ENCODE measurements at regions not wholly inside any gene's neighbourhood (a gene's known extent, or its start where the extent isn't known, plus 50 kb on each side); places are given as distances from the start of the nearest gene placed in this dataset.
"Not testable (repeated sequence)": the region's sequence is repeated elsewhere in the genome, so short reads cannot be mapped to it uniquely, and the experiment has no call there.

- intact Hi-C loops (cut with DNase I; ENCODE audit: low total_unique reads) = no loop called here
- in situ Hi-C loops (cut with MboI; ENCODE audit: low pct_ligation_motif_present in 1 of 4, low pct_unique_long_range_greater_than_20kb in 1 of 4, low sequenced_read_pairs in 3 of 4) = no loop called here
- H3K4me3 ChIP-seq = no peak overlapping the region
- no peak overlapping the region for H3K27ac ChIP-seq
- no peaks in the 10 kb centered on the region for H3K9me3 ChIP-seq
- no peaks in the 10 kb centered on the region for H3K36me3 ChIP-seq
- 69% methylated on average over 2 of the region's 2 CpGs; no CpG with 5 or more reads in 1 of the 2 donors for WGBS, 2 donors (ENCODE audit: low coverage in 1 of 2)
- no peaks in the 10 kb centered on the region for H3K27me3 ChIP-seq
- H3K4me1 ChIP-seq = no peaks in the 10 kb centered on the region
- TF ChIP-seq EP300 (IDR thresholded peaks at IDR 0.05; ENCODE audit: low read depth) (no peak), CTCF (IDR thresholded peaks at IDR 0.05) (no peak), POLR2A (IDR thresholded peaks at IDR 0.05) (no peak), POLR2AphosphoS5 (IDR thresholded peaks at IDR 0.05) (no peak)
- no peak for DNase-seq
These were observed 116.6 kb downstream of the SHOX start for GRCh38 chrX:747176-747575.

GRCh38 chrX:739611-740010 lies 109.0 kb downstream of the SHOX start:
- intact Hi-C loops (cut with DNase I; ENCODE audit: low total_unique reads) = no loop called here
- Histone ChIP-seq H3K27me3 (no peaks in the 10 kb centered on the region), H3K4me3 (no peak overlapping the region), H3K4me1 (no peaks in the 10 kb centered on the region), H3K27ac (no peak overlapping the region), H3K9me3 (no peaks in the 10 kb centered on the region), H3K36me3 (no peaks in the 10 kb centered on the region)
- in situ Hi-C loops (cut with MboI; ENCODE audit: low pct_ligation_motif_present in 1 of 4, low pct_unique_long_range_greater_than_20kb in 1 of 4, low sequenced_read_pairs in 3 of 4) = no loop called here
- WGBS, 2 donors (ENCODE audit: low coverage in 1 of 2) = 73 to 79% methylated on average over 3 to 10 of the region's 10 CpGs
- TF ChIP-seq EP300 (IDR thresholded peaks at IDR 0.05; ENCODE audit: low read depth) (no peak), POLR2AphosphoS5 (IDR thresholded peaks at IDR 0.05) (no peak), POLR2A (IDR thresholded peaks at IDR 0.05) (no peak), CTCF (IDR thresholded peaks at IDR 0.05) (no peak)
- DNase-seq = no peak

- in situ Hi-C loops (cut with MboI; ENCODE audit: low pct_ligation_motif_present in 1 of 4, low pct_unique_long_range_greater_than_20kb in 1 of 4, low sequenced_read_pairs in 3 of 4) = not testable (repeated sequence)
- 90 to 100% methylated on average over 1 to 3 of the region's 3 CpGs for WGBS, 2 donors (ENCODE audit: low coverage in 1 of 2)
These were observed 106.4 kb downstream of the SHOX start for GRCh38 chrX:737021-737420.

GRCh38 chrX:734362-734761 lies 103.8 kb downstream of the SHOX start:
- no peak for TF ChIP-seq POLR2AphosphoS5 (IDR thresholded peaks at IDR 0.05)
- TF ChIP-seq POLR2A (IDR thresholded peaks at IDR 0.05) = no peak
- TF ChIP-seq EP300 (IDR thresholded peaks at IDR 0.05; ENCODE audit: low read depth) = no peak
- TF ChIP-seq CTCF (IDR thresholded peaks at IDR 0.05) = no peak
- Histone ChIP-seq H3K27ac (no peak overlapping the region), H3K4me3 (no peak overlapping the region), H3K36me3 (no peaks in the 10 kb centered on the region), H3K27me3 (no peaks in the 10 kb centered on the region), H3K9me3 (no peaks in the 10 kb centered on the region), H3K4me1 (no peaks in the 10 kb centered on the region)
- DNase-seq = no peak
- WGBS, 2 donors (ENCODE audit: low coverage in 1 of 2) = 61% methylated on average over 17 of the region's 17 CpGs; no CpG with 5 or more reads in 1 of the 2 donors
- in situ Hi-C loops (cut with MboI; ENCODE audit: low pct_ligation_motif_present in 1 of 4, low pct_unique_long_range_greater_than_20kb in 1 of 4, low sequenced_read_pairs in 3 of 4) = no loop called here
- intact Hi-C loops (cut with DNase I; ENCODE audit: low total_unique reads) = no loop called here

More at GRCh38 chrX:737021-737420, 106.4 kb downstream of the SHOX start:
- H3K4me3 ChIP-seq; DNase-seq; H3K36me3 ChIP-seq; H3K27ac ChIP-seq; H3K27me3 ChIP-seq; intact Hi-C loops (cut with DNase I; ENCODE audit: low total_unique reads); H3K4me1 ChIP-seq; H3K9me3 ChIP-seq: not testable (repeated sequence)

DNA sequence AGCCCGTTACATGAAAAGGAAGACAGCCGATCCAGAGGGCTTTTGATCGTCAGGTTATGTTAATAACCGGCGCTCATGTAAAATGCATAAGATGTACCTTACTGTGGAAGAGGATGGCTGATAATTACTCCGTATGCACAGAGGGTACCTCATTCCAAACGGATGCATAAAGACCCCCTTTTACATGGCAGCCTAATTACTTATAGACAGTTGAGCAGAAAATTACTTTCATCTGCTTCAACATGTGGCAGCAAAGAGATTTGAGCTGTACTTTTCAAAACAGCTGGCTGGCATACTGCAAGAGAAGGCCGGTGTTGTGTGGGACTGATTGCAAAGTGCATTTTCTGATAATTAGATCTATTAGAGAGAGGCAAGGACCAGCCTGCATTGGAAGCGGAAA lies 103.4 kb downstream of the SHOX start:
- no peak for DNase-seq
- H3K27ac ChIP-seq = no peak overlapping the region
- H3K36me3 ChIP-seq = no peaks in the 10 kb centered on the region
- no peak overlapping the region for H3K4me3 ChIP-seq
- no peak for TF ChIP-seq EP300 (IDR thresholded peaks at IDR 0.05; ENCODE audit: low read depth)
- no peak for TF ChIP-seq POLR2A (IDR thresholded peaks at IDR 0.05)
- TF ChIP-seq POLR2AphosphoS5 (IDR thresholded peaks at IDR 0.05) = no peak
- TF ChIP-seq CTCF (IDR thresholded peaks at IDR 0.05) = no peak
- intact Hi-C loops (cut with DNase I; ENCODE audit: low total_unique reads) (no loop called here), in situ Hi-C loops (cut with MboI; ENCODE audit: low pct_ligation_motif_present in 1 of 4, low pct_unique_long_range_greater_than_20kb in 1 of 4, low sequenced_read_pairs in 3 of 4) (no loop called here)
- H3K27me3 ChIP-seq = no peaks in the 10 kb centered on the region
- WGBS, 2 donors (ENCODE audit: low coverage in 1 of 2) = 77 to 82% methylated on average over 9 of the region's 9 CpGs
- no peaks in the 10 kb centered on the region for H3K9me3 ChIP-seq
- no peaks in the 10 kb centered on the region for H3K4me1 ChIP-seq
